ENCODE measurements at regions not wholly inside any gene's neighbourhood (a gene's known extent, or its start where the extent isn't known, plus 50 kb on each side); places are given as distances from the start of the nearest gene placed in this dataset.

DNA sequence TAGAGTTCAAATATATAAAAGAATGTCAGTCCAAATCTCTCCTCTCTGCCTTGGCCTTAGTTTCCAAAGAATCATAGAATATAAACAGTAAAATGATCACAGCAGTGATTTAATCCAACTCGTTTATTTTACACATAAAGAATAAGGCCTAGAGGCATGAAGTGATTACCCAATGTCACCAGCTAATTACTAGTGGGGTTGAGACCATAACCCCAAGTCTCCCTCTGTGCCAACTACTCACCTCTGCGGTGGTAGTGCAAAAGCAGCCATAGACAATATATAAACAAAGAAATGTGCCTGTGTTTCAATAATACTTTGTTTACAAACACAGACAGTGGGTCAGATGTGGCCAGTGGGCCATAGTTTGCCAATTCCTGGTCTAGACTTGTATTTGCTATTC lies 96.6 kb upstream of the FAT3 start:
- Mint-ChIP-seq H3K27me3 (ENCODE audit: low read depth) (peaks cover 3% of the 10 kb centered on the region), H3K9me3 (ENCODE audit: low read depth) (no peaks in the 10 kb centered on the region), H3K27ac (ENCODE audit: unreplicated experiment) (no peak overlapping the region), H3K4me3 (ENCODE audit: unreplicated experiment) (no peak overlapping the region), H3K4me1 (ENCODE audit: low read depth) (peaks cover 4% of the 10 kb centered on the region), H3K36me3 (ENCODE audit: low read depth) (no peaks in the 10 kb centered on the region)
- no peak for DNase-seq (ENCODE audit: low spot score)
- TF ChIP-seq, protein P1, sequence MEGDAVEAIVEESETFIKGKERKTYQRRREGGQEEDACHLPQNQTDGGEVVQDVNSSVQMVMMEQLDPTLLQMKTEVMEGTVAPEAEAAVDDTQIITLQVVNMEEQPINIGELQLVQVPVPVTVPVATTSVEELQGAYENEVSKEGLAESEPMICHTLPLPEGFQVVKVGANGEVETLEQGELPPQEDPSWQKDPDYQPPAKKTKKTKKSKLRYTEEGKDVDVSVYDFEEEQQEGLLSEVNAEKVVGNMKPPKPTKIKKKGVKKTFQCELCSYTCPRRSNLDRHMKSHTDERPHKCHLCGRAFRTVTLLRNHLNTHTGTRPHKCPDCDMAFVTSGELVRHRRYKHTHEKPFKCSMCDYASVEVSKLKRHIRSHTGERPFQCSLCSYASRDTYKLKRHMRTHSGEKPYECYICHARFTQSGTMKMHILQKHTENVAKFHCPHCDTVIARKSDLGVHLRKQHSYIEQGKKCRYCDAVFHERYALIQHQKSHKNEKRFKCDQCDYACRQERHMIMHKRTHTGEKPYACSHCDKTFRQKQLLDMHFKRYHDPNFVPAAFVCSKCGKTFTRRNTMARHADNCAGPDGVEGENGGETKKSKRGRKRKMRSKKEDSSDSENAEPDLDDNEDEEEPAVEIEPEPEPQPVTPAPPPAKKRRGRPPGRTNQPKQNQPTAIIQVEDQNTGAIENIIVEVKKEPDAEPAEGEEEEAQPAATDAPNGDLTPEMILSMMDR (IDR thresholded peaks at IDR 0.05) = no peak

DNA sequence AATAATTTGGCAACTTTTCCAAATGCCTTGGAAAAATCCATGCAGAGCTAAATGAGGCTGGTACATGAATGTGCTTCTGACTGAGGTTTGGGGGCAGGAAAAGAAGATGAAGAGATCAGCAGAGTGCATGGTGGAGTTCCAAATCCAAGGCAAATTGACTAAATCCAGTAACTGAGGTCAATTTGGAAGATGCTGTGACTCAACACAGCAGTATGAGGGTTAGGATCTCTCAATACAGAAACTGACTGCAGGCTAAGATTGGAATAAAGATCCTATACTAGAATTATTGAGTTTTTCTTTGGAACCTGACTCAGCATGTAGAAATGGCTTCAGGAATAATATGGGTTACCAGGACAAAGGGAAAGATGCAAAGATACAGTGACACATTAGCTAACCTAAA lies 99.3 kb upstream of the FAT3 start:
- Mint-ChIP-seq H3K27me3 (ENCODE audit: low read depth) (peaks cover 10% of the 10 kb centered on the region), H3K36me3 (ENCODE audit: low read depth) (no peaks in the 10 kb centered on the region), H3K9me3 (ENCODE audit: low read depth) (peaks cover 7% of the 10 kb centered on the region), H3K27ac (ENCODE audit: unreplicated experiment) (no peak overlapping the region), H3K4me3 (ENCODE audit: unreplicated experiment) (no peak overlapping the region), H3K4me1 (ENCODE audit: low read depth) (peaks cover 4% of the 10 kb centered on the region)
- no peak for DNase-seq (ENCODE audit: low spot score)
- TF ChIP-seq, protein P1 (IDR thresholded peaks at IDR 0.05) = no peak

DNA sequence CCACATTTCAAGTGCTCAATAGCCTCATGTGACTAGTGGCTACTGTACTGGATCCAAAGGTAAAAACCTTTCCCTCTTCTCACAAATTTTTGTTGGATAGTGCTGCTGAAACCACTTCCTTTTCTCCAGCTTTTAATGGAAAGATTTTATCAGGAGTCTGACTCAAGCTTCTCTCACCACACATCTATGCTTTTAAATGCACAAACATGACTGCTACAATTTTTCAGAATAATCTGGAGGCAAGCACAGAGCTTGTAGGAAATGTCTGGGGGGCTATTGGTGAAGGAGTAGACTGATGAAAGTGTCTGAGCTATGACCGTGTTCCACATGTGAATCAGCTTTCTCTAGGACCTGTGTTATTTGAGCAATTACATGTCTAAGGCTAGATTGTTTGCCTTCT lies 101.1 kb upstream of the FAT3 start:
- Mint-ChIP-seq H3K36me3 (ENCODE audit: low read depth) (peaks cover 4% of the 10 kb centered on the region), H3K27me3 (ENCODE audit: low read depth) (peaks cover 10% of the 10 kb centered on the region), H3K4me3 (ENCODE audit: unreplicated experiment) (no peak overlapping the region), H3K4me1 (ENCODE audit: low read depth) (peaks cover 4% of the 10 kb centered on the region), H3K27ac (ENCODE audit: unreplicated experiment) (no peak overlapping the region), H3K9me3 (ENCODE audit: low read depth) (peaks cover 19% of the 10 kb centered on the region)
- TF ChIP-seq, protein P1 (IDR thresholded peaks at IDR 0.05) = no peak
- DNase-seq (ENCODE audit: low spot score) = no peak

DNA sequence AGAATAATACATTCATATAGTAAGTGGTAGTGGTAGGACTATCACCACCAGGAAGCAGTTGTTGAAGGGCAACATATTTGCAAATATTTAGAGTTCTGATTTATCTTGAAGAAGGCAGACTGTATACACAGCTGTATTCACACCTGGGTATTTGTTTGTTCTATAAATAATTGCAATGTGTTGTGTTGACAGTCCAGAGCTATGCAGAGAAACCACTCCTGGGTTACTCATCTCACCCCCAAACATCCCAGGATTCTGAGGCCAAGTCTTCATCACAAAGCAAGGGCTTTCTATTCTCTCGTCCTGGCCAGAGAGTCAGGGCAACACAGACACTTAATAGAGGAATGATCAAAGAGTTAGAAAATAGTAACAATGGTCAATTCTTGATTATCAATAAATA lies 102.1 kb upstream of the FAT3 start:
- TF ChIP-seq, protein P1 (IDR thresholded peaks at IDR 0.05) = no peak
- Mint-ChIP-seq H3K4me1 (ENCODE audit: low read depth) (peaks cover 4% of the 10 kb centered on the region), H3K4me3 (ENCODE audit: unreplicated experiment) (no peak overlapping the region), H3K9me3 (ENCODE audit: low read depth) (peaks cover 23% of the 10 kb centered on the region), H3K27ac (ENCODE audit: unreplicated experiment) (no peak overlapping the region), H3K27me3 (ENCODE audit: low read depth) (peaks cover 11% of the 10 kb centered on the region), H3K36me3 (ENCODE audit: low read depth) (peaks cover 4% of the 10 kb centered on the region)
- no peak for DNase-seq (ENCODE audit: low spot score)

DNA sequence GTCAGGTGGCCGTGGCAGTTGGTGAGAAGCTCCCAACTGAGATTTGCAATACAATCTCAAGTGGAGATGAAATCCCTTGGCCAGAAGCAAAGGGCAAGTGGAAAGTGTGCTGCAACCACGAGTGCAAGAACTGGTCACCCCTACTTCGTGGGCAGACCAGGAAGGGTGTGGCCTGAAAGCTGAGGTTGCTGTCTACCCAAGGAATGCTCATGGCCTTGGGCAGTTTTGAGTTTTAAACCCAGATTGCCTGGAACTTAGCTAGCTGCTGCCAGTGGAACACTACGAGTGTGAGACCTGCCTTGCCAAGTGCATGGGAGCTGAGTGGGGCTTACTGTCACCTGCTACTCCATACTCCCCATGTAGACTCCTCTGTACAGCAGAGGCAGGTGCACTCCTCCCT lies 113.3 kb upstream of the FAT3 start:
- H3K27me3 Mint-ChIP-seq (ENCODE audit: low read depth) = peaks cover 30% of the 10 kb centered on the region
- TF ChIP-seq, protein P1 (IDR thresholded peaks at IDR 0.05) = no peak
- H3K4me3 Mint-ChIP-seq (ENCODE audit: unreplicated experiment) = no peak overlapping the region
- H3K36me3 Mint-ChIP-seq (ENCODE audit: low read depth) = peaks cover 11% of the 10 kb centered on the region
- no peak overlapping the region for H3K27ac Mint-ChIP-seq (ENCODE audit: unreplicated experiment)
- H3K9me3 Mint-ChIP-seq (ENCODE audit: low read depth) = peaks cover 27% of the 10 kb centered on the region
- no peak for DNase-seq (ENCODE audit: low spot score)
- H3K4me1 Mint-ChIP-seq (ENCODE audit: low read depth) = no peaks in the 10 kb centered on the region

All from chondrocyte (in vitro differentiated cells).